ENCODE measurements at regions not wholly inside any gene's neighbourhood (a gene's known extent, or its start where the extent isn't known, plus 50 kb on each side); places are given as distances from the start of the nearest gene placed in this dataset.

DNA sequence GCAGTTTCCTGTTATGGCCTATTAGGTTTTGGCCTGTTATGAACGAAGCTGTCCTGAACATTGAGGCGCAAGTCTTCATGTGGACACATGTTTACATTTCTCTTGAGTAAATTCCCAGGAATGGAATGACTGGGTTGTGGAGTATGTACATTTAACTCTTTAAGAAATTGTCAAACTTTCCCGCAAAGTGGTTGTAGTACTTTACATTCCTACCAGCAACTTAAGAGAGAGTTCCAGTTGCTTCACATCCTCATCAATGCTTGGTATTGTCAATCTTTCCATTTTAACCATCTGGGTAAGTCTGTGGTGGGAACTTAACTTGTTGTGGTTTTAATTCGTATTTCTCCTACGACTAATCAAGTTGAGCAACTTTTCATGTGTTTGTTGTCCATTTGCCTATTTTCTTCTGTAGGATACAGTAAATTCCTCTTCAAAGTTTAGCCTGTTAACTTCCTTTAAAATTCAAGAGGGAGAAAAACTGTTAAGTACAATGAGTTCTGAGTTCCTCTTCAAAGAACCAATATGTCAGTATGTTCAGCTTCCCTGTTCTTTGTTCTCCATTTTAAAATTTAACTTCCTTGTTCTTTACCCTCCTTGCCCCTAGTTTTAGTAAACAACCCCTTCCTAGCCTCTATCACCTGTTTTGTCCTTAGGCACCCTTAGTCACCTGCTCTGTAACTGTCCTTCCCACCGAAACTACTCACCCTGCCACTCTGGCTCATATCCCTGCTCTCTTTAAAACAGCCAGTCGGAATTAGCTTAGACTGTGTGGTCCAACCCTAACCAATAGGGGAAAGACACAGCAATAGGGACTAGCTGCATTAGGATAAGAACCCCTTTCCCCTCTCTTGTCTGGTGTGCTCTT lies 74.0 kb downstream of the FAM241B start:
- Histone ChIP-seq H3K27me3 (ENCODE audit: control insufficient read depth, insufficient read depth, low read length) (no peaks in the 10 kb centered on the region), H3K36me3 (ENCODE audit: control insufficient read depth, insufficient read depth, low read length) (no peaks in the 10 kb centered on the region), H3K4me3 (ENCODE audit: low read length) (no peak overlapping the region), H3K27ac (ENCODE audit: low read depth, low read length) (no peak overlapping the region), H3K4me1 (ENCODE audit: control insufficient read depth, insufficient read depth, low read length) (no peaks in the 10 kb centered on the region), H3K9ac (ENCODE audit: low read length) (no peak overlapping the region)

DNA sequence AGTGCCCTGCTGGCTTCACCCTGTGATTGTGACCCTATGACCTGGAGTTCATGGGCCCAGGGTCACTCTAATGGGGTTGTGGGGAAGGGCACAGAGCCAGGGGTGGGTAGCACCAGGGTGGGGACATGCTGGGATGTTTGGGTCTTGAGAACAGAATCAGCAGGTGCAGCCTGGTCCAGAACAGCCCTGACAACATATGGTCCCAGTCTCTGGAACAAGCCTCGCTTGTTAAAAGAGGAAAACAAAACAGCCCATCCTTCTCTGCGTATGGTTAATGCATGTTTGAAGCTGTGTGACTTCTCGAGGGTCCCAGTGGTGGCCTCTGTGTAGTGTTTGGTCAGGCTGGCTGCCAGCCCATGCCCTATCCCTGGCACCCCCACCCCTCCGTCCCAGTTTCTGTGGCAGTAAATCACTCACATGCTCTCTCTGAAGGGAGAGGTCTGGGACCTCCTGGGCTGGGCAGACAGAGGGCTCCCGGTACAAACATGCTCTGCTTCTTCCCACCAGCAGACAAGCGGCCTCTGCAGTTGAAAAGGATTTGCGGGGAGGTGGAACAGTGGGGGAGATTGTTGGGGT lies 79.4 kb downstream of the FAM241B start:
- H3K27me3 ChIP-seq (ENCODE audit: control insufficient read depth, insufficient read depth, low read length): no peaks in the 10 kb centered on the region
- no peak overlapping the region for H3K27ac ChIP-seq (ENCODE audit: low read depth, low read length)
- H3K9ac ChIP-seq (ENCODE audit: low read length): no peak overlapping the region
- no peak overlapping the region for H3K4me3 ChIP-seq (ENCODE audit: low read length)
- no peaks in the 10 kb centered on the region for H3K36me3 ChIP-seq (ENCODE audit: control insufficient read depth, insufficient read depth, low read length)
- no peaks in the 10 kb centered on the region for H3K4me1 ChIP-seq (ENCODE audit: control insufficient read depth, insufficient read depth, low read length)

DNA sequence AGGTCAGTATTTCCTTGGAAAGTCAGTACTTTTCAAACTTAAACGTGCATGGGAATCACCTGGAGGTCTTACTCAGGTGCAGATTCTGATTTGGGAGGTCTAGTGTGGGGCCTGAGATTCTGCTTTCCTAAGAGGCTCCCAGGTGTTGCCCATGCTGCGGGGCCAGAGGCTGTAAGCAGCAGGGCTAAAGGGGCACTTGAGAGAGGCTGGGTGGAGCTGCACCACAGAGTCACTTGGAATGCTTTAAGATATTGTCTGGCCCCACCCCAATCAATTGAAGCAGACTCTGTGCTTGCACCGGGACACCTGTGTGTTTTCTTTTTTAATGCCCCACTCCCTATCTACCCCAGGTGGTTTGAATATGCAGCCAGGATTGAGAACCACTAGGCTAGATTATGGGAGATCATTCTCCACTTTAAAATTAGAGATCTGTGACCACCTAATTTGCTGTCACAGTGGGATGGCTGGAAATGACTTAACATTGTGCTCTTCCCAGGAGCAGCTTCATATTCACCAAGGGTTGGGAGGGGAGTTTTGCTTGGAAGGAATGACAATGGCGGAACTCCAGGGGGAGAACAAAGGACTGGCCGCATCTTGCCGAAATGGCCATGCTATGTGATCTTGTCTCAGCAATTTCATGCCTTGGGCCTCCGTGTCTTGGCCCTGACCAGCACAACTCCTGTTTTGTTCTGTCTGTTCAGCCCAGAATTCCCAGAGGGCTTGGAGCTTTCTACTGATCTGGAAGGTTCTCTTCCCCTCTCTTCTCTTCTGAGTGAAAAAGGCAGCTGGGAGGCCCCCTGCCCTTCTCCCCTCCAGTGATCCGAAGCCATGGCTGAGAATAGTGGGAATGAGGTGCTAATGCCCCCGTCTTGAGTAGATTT lies 80.2 kb downstream of the FAM241B start:
- no peaks in the 10 kb centered on the region for H3K4me1 ChIP-seq (ENCODE audit: control insufficient read depth, insufficient read depth, low read length)
- H3K9ac ChIP-seq (ENCODE audit: low read length): no peak overlapping the region
- no peak overlapping the region for H3K4me3 ChIP-seq (ENCODE audit: low read length)
- no peaks in the 10 kb centered on the region for H3K27me3 ChIP-seq (ENCODE audit: control insufficient read depth, insufficient read depth, low read length)
- H3K27ac ChIP-seq (ENCODE audit: low read depth, low read length): no peak overlapping the region
- H3K36me3 ChIP-seq (ENCODE audit: control insufficient read depth, insufficient read depth, low read length): no peaks in the 10 kb centered on the region

DNA sequence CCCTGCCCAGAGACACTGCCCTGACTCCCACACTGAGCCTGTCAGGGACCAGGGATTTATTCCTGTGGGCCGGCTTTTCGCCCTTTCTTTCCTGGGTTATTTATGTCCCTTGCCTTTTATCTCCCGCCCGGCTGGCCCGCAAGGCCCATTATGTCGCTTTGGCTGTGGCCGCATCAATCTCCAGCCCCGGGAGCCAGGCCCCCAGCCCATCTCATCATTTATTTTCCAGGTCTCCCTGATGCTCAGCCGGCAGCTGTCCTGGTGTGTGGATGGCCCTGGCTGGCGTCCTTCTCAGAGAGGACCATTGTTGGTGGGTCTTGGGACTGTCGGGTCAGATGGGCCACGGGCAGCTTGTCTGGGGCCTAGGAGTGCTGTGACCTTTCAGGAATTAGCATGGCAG lies 82.3 kb downstream of the FAM241B start:
- no peak overlapping the region for H3K27ac ChIP-seq (ENCODE audit: low read depth, low read length)
- H3K4me1 ChIP-seq (ENCODE audit: control insufficient read depth, insufficient read depth, low read length): no peaks in the 10 kb centered on the region
- H3K27me3 ChIP-seq (ENCODE audit: control insufficient read depth, insufficient read depth, low read length): no peaks in the 10 kb centered on the region
- no peak overlapping the region for H3K9ac ChIP-seq (ENCODE audit: low read length)
- no peak overlapping the region for H3K4me3 ChIP-seq (ENCODE audit: low read length)
- no peaks in the 10 kb centered on the region for H3K36me3 ChIP-seq (ENCODE audit: control insufficient read depth, insufficient read depth, low read length)

DNA sequence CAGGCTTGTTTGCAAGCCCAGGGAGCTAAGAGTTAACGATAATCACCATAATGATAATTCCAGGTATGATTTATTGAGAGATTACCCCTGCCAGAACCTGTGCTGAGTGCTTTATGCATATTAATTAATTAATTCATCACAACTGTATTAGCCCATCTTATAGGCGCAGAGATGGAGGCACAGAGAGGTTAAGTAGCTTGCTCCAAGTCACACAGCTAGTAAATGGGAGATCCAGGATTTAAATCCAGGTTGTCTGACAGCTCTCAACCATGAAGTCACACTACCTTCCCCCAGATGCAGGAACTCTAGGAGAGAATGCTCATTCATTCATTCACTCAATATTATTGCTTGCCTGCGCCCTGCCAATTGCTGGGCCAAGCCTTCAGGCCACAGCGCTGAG lies 84.5 kb downstream of the FAM241B start:
- Histone ChIP-seq H3K36me3 (ENCODE audit: control insufficient read depth, insufficient read depth, low read length) (no peaks in the 10 kb centered on the region), H3K27ac (ENCODE audit: low read depth, low read length) (no peak overlapping the region), H3K9ac (ENCODE audit: low read length) (no peak overlapping the region), H3K27me3 (ENCODE audit: control insufficient read depth, insufficient read depth, low read length) (no peaks in the 10 kb centered on the region), H3K4me1 (ENCODE audit: control insufficient read depth, insufficient read depth, low read length) (no peaks in the 10 kb centered on the region), H3K4me3 (ENCODE audit: low read length) (no peak overlapping the region)

DNA sequence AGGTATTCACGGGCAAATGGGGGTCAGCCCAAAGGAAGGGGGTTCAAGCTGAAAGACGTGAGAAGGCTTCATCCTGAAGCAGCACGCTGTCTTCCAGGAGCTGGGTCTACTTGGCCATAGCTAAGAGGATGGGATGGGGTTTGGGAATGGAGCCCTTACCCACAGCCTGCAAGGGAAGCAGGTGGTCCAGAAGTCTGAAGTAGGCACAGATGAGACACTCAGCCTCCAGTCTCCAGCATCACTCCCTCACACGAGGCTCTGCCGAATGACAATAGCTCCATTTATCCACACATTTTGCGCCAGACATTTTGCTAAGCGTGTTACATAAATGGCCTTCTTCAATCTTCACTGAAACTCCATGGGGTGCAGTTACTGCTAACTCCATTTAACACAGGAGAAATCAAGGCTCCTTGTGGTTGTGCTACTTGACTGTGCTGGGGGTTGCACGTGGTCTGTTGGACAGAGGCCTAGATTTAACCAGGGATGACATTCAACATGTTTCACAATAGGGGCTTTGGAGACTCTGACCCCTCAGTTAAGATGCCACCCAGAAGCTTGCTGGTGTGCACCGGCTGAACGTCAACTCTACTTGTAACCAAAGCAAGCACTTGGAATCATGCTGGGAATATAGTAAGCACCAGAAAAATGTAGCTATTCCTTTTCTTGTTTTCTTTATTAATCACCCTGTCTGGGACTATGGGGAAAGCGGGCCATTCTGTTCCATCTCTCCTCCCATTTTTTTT lies 85.3 kb downstream of the FAM241B start:
- H3K27ac ChIP-seq (ENCODE audit: low read depth, low read length): no peak overlapping the region
- H3K36me3 ChIP-seq (ENCODE audit: control insufficient read depth, insufficient read depth, low read length): no peaks in the 10 kb centered on the region
- H3K4me3 ChIP-seq (ENCODE audit: low read length): no peak overlapping the region
- H3K9ac ChIP-seq (ENCODE audit: low read length): no peak overlapping the region
- H3K4me1 ChIP-seq (ENCODE audit: control insufficient read depth, insufficient read depth, low read length): no peaks in the 10 kb centered on the region
- H3K27me3 ChIP-seq (ENCODE audit: control insufficient read depth, insufficient read depth, low read length): no peaks in the 10 kb centered on the region

DNA sequence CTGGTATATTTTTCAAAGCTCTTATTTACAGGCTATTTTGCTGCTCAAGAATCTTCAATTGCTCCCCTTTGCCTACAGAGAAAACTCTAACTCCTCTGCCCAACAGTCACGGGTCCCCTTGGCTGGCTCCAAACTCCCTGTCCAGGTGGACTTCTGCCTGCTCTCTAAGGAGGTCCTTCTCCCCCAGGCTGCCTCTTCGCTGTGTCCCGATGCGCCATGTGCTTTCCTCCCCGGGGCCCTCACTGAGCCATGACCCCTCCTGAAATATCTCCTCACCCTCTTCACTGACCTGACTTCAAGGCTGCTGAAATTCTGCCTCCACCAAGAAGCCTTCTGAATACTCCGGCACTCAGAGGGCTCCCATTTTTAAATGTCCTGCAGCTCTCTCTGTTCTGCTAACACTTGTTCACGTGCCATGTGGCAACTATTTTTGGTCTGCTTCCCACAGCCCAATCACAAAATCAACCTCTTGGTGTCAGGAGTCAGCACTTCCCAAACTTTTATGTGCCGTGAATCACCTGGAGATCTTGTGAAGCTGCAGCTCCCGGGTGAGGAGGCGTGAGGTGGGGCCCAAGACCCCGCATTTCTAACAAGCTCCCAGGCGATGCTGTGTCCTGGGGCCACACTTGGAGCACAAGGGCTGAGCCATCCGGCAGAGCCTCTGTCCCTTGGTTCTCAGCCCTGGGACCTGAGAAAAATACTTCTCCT lies 85.7 kb upstream of the COL13A1 start:
- H3K4me1 ChIP-seq (ENCODE audit: control insufficient read depth, insufficient read depth, low read length): no peaks in the 10 kb centered on the region
- no peak overlapping the region for H3K9ac ChIP-seq (ENCODE audit: low read length)
- H3K36me3 ChIP-seq (ENCODE audit: control insufficient read depth, insufficient read depth, low read length): no peaks in the 10 kb centered on the region
- no peak overlapping the region for H3K4me3 ChIP-seq (ENCODE audit: low read length)
- no peak overlapping the region for H3K27ac ChIP-seq (ENCODE audit: low read depth, low read length)
- no peaks in the 10 kb centered on the region for H3K27me3 ChIP-seq (ENCODE audit: control insufficient read depth, insufficient read depth, low read length)

DNA sequence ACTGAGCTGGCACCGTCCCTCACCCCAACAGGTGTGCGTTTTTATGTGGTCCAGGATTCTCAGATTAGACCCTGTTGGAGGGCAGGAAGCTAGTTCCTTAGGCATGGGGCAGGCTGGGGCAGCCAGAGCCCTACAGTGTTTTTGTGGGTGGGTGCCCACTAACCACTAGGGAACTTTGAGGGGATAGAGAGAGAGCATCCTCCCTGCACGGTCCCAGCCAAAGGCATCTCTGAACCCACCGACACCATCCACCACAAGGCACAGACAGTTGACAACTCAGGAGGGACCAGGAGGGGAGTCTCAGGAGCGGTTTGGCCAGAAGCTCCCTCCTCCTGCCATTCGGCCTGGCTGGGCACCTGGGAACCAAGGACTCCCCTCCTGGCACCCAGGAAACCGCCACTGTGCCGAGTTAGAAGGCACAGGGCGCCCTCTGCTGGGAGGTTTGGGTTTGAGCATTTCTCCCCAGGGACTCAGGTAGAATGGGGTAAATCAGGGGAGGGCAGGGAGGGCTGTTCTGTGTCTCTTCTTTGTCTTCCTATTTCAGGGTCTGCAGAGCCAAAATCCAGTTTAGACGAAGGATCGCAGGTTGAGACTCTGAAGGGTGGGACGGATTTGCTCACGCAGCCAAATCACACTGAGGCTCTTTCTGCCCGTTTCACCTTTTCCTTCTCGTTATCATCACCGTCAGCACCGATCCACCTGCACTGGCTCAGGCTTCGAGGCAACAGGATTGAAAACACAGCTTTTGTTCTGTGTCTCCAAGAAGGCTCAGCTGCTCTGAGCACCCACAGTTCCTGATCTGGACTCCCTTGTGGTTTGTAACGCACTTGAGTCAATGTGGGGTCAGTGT lies 84.8 kb upstream of the COL13A1 start:
- H3K4me3 ChIP-seq (ENCODE audit: low read length): no peak overlapping the region
- H3K9ac ChIP-seq (ENCODE audit: low read length): no peak overlapping the region
- H3K4me1 ChIP-seq (ENCODE audit: control insufficient read depth, insufficient read depth, low read length): no peaks in the 10 kb centered on the region
- no peaks in the 10 kb centered on the region for H3K27me3 ChIP-seq (ENCODE audit: control insufficient read depth, insufficient read depth, low read length)
- no peaks in the 10 kb centered on the region for H3K36me3 ChIP-seq (ENCODE audit: control insufficient read depth, insufficient read depth, low read length)
- no peak overlapping the region for H3K27ac ChIP-seq (ENCODE audit: low read depth, low read length)

DNA sequence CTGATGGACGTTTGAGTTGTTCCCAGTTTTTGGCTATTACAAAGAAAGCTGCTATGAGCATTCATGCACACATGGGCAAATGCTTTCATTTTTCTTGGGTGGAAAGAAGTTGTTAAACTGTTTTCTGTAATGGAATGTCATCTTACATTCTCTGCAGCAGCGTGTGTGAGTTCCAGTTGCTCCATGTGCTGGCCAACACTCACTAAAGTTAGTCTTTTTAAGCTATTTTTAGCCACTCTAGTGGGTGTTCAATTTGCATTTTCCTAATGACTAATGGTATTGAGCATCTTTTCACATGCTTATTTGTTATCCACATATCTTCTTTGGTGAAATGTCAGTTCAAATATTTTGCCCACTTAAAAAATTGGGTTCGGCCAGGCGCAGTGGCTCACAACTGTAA lies 82.8 kb upstream of the COL13A1 start:
- Histone ChIP-seq H3K27me3 (ENCODE audit: control insufficient read depth, insufficient read depth, low read length) (no peaks in the 10 kb centered on the region), H3K9ac (ENCODE audit: low read length) (no peak overlapping the region), H3K27ac (ENCODE audit: low read depth, low read length) (no peak overlapping the region), H3K4me1 (ENCODE audit: control insufficient read depth, insufficient read depth, low read length) (no peaks in the 10 kb centered on the region), H3K4me3 (ENCODE audit: low read length) (no peak overlapping the region), H3K36me3 (ENCODE audit: control insufficient read depth, insufficient read depth, low read length) (no peaks in the 10 kb centered on the region)

DNA sequence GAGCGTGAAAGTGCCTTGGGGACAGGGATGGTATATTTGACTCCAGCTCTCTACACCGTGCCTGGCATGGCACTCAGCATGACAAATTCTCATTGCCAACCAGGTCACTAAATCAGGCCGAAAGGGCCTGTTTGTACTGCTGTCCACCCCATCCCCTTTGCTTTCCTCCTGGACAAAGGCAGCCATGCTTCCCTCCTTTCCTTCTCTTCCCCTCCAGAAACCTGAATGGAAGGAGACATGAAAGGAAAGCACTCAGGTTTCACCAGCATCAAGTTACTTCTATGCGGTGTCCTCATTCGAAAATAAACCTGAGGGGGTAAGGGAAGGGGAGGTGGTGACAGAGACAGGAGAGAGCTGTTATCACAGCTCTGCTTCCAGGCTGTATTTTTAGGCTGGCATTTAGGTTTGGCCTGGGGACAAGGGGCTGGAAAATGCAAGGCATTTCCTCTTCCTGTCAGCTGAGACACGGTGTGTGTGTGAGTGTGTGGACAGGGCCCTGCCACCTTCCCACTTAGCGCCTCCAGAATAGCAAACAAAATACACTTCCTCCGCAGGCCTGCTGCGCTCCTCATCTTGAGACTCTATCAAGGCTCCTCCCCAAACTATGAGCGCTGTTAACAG lies 79.9 kb upstream of the COL13A1 start:
- Histone ChIP-seq H3K27ac (ENCODE audit: low read depth, low read length) (no peak overlapping the region), H3K4me1 (ENCODE audit: control insufficient read depth, insufficient read depth, low read length) (no peaks in the 10 kb centered on the region), H3K36me3 (ENCODE audit: control insufficient read depth, insufficient read depth, low read length) (no peaks in the 10 kb centered on the region), H3K27me3 (ENCODE audit: control insufficient read depth, insufficient read depth, low read length) (no peaks in the 10 kb centered on the region), H3K9ac (ENCODE audit: low read length) (no peak overlapping the region), H3K4me3 (ENCODE audit: low read length) (no peak overlapping the region)

DNA sequence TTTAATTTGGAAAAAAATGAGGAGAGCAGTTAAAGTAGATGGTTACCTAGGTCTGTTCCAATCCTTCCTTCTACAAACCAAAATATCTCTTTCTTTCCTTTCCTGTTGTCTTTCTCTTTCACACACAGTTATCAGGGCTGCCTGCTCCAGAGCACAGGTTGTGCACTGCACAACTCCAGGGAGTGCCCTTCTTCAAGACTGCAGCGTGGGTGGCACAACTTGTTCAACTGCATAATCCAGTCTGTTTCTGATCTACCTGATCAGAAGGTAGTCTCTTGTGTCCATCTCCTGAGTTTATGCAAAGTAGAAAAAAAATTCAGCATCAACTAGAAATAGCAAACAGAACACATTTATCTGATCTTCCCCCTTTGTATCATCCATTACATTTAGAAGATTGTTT lies 78.1 kb upstream of the COL13A1 start:
- Histone ChIP-seq H3K36me3 (ENCODE audit: control insufficient read depth, insufficient read depth, low read length) (no peaks in the 10 kb centered on the region), H3K27me3 (ENCODE audit: control insufficient read depth, insufficient read depth, low read length) (peaks cover 2% of the 10 kb centered on the region), H3K27ac (ENCODE audit: low read depth, low read length) (no peak overlapping the region), H3K4me1 (ENCODE audit: control insufficient read depth, insufficient read depth, low read length) (no peaks in the 10 kb centered on the region), H3K9ac (ENCODE audit: low read length) (no peak overlapping the region), H3K4me3 (ENCODE audit: low read length) (no peak overlapping the region)

All from rectal smooth muscle tissue (tissue), 1 donor.